GM21723 (cell line): ENCODE measurements at regions not wholly inside any gene's neighbourhood (a gene's known extent, or its start where the extent isn't known, plus 50 kb on each side); places are given as distances from the start of the nearest gene placed in this dataset.

Experiments
- ATAC-seq: cut with Tn5 transposase; IDR thresholded peaks from one replicate; pipeline ENCODE4 v1.9.1; 2021; ENCODE audit warnings: mild to moderate bottlenecking, moderate library complexity; ENCODE audit not compliant: unreplicated experiment

GRCh38 chr17:77481476-77482374, 341.0 kb downstream of the SEC14L1 start:
- no peak for ATAC-seq

- ATAC-seq, result no peak
Measured at GRCh38 chr17:77482375-77483127, 341.8 kb downstream of the SEC14L1 start.

GRCh38 chr17:77483128-77483598, 342.4 kb downstream of the SEC14L1 start:
- no peak for ATAC-seq

- no peak for ATAC-seq
Measured at GRCh38 chr17:77484111-77484510, 343.3 kb downstream of the SEC14L1 start.

GRCh38 chr17:77485089-77485833, 344.5 kb downstream of the SEC14L1 start:
- no peak for ATAC-seq

- ATAC-seq, result no peak
Measured at GRCh38 chr17:77487211-77487629, 346.5 kb downstream of the SEC14L1 start.

- ATAC-seq, result no peak
Measured at GRCh38 chr17:77487677-77488530, 347.1 kb downstream of the SEC14L1 start.

GRCh38 chr17:77488531-77489238, 347.9 kb downstream of the SEC14L1 start:
- no peak for ATAC-seq

- ATAC-seq, result no peak
Measured at GRCh38 chr17:77489239-77489892, 348.6 kb downstream of the SEC14L1 start.

GRCh38 chr17:77489893-77490255, 349.1 kb downstream of the SEC14L1 start:
- no peak for ATAC-seq

GRCh38 chr17:77490361-77491183, 349.8 kb downstream of the SEC14L1 start:
- ATAC-seq, result no peak

GRCh38 chr17:77491921-77492445, 351.2 kb downstream of the SEC14L1 start:
- ATAC-seq, result no peak

GRCh38 chr17:77492446-77493237, 351.9 kb downstream of the SEC14L1 start:
- no peak for ATAC-seq

- ATAC-seq, result no peak
Measured at GRCh38 chr17:77493238-77493820, 352.6 kb downstream of the SEC14L1 start.

- ATAC-seq, result no peak
Measured at GRCh38 chr17:77493901-77494663, 353.3 kb downstream of the SEC14L1 start.
